K562 (cell line): ENCODE measurements at regions not wholly inside any gene's neighbourhood (a gene's known extent, or its start where the extent isn't known, plus 50 kb on each side); places are given as distances from the start of the nearest gene placed in this dataset.

Source experiments
- ATAC-seq: fragments of 200-7000 bp; cut with Tn5 transposase; 3 replicates; pipeline ENCODE4 v1.9.1; 2020; ENCODE audit warnings: moderate library complexity
- BruUV-seq: library from RNA; stranded (reverse); fragments of 400-500 nt; replicated peaks from 2 replicates; lab custom pipeline; 2021; lab: Mats Ljungman, UMichigan
- CTCF ChIA-PET: fragments of 300-600 bp; formaldehyde crosslinking; extraction: SDS; loops from one replicate; lab custom pipeline; 2021; ENCODE audit warnings: low intra/inter-chr PET ratio; lab: Yijun Ruan, JAX
- POLR2A ChIA-PET: fragments of 300-600, 350-650 bp; sonication (Branson Sonifier 250); formaldehyde crosslinking; extraction: SDS; loops from one replicate; lab custom pipeline; 2021; ENCODE audit warnings: antibody characterized with exemption, inconsistent platforms; lab: Yijun Ruan, JAX
- DNase-seq, 4 experiments: peaks; one replicate each; pipeline versions ENCODE4 v3.0.0 to v3.0.0-alpha.2; 2011 to 2018; ENCODE audit warnings: low spot score in 3 of 4, mixed read lengths in 3 of 4; ENCODE audit errors: extremely low read depth in 1 of 4
- FAIRE-seq: peaks from 2 replicates; lab custom pipeline; 2011; peaks lifted over from hg19 to GRCh38; lab: Jason Lieb, UNC
- H2AFZ ChIP-seq: 2 replicates; pipeline ENCODE4 v1.6.0; 2011; ENCODE audit warnings: low read depth, low read length, control low read depth, inconsistent platforms
- H3K27ac ChIP-seq: fragments of 200-600 bp; 3 replicates; pipeline ENCODE4 v1.8.0; 2011; ENCODE audit warnings: low read depth, mild to moderate bottlenecking, control low read depth, inconsistent platforms, low read length, moderate library complexity, mixed read lengths; ENCODE audit errors: extremely low read depth
- H3K27me3 ChIP-seq, 2 experiments: fragments of 300-600 bp in 1 of 2; 2 replicates in 1 of 2; 3 replicates in 1 of 2; pipeline versions ENCODE4 v1.6.0 to v1.8.0; 2011; ENCODE audit warnings: inconsistent platforms in 2 of 2, low read length in 2 of 2, mild to moderate bottlenecking in 1 of 2, mixed read lengths in 1 of 2, moderate library complexity in 1 of 2; ENCODE audit not compliant: control insufficient read depth in 2 of 2, insufficient read depth in 2 of 2
- H3K36me3 ChIP-seq: fragments of 300-600 bp; 3 replicates; pipeline ENCODE4 v1.8.0; 2011; ENCODE audit warnings: mild to moderate bottlenecking, low read length, inconsistent platforms; ENCODE audit not compliant: control insufficient read depth, insufficient read depth
- H3K4me1 ChIP-seq, 2 experiments: fragments of 200-600 bp in 1 of 2; replicated peaks in 1 of 2; 2 replicates in 1 of 2; 3 replicates in 1 of 2; pipeline versions ENCODE4 v1.5.1 to v1.8.0; 2011; ENCODE audit warnings: inconsistent platforms in 2 of 2, low read length in 2 of 2, mild to moderate bottlenecking in 1 of 2, mixed read lengths in 1 of 2, moderate library complexity in 1 of 2; ENCODE audit not compliant: control insufficient read depth in 2 of 2, insufficient read depth in 2 of 2
- H3K4me2 ChIP-seq: 2 replicates; pipeline ENCODE4 v1.6.1; 2011; ENCODE audit warnings: low read length, control low read depth, inconsistent platforms, mixed read lengths; ENCODE audit not compliant: insufficient read depth
- H3K4me3 ChIP-seq: fragments of 200-600 bp; sonication (generic), shearing (Covaris generic); 2 replicates; pipeline ENCODE4 v1.5.1; 2016; ENCODE audit warnings: control low read depth, inconsistent platforms
- H3K79me2 ChIP-seq: fragments of 200-600 bp; 3 replicates; pipeline ENCODE4 v1.8.0; 2011; ENCODE audit warnings: low read length, inconsistent platforms; ENCODE audit not compliant: control insufficient read depth, insufficient read depth
- H3K9ac ChIP-seq, 2 experiments: 2 replicates each; pipeline versions ENCODE4 v1.6.0 to v1.6.1; 2011; ENCODE audit warnings: low read depth in 2 of 2, low read length in 2 of 2, control low read depth in 1 of 2, inconsistent platforms in 1 of 2, mild to moderate bottlenecking in 1 of 2, mixed read lengths in 1 of 2; ENCODE audit not compliant: insufficient read depth in 1 of 2
- H3K9me1 ChIP-seq: one replicate; pipeline ENCODE4 v1.6.0; 2011; ENCODE audit warnings: inconsistent platforms, mild to moderate bottlenecking, low read length, moderate library complexity; ENCODE audit not compliant: control insufficient read depth, insufficient read depth
- H3K9me3 ChIP-seq: replicated peaks from 2 replicates; pipeline ENCODE4 v1.5.1; 2011; ENCODE audit warnings: low read depth, low read length, inconsistent platforms; ENCODE audit not compliant: control insufficient read depth, insufficient read depth
- H4K20me1 ChIP-seq: replicated peaks from 2 replicates; pipeline ENCODE4 v1.6.1; 2011; ENCODE audit warnings: low read length, inconsistent platforms, mixed read lengths; ENCODE audit not compliant: control insufficient read depth, insufficient read depth
- PML ChIP-seq: IDR thresholded peaks from 2 replicates; pipeline ENCODE4 v1.6.1; 2012; ENCODE audit warnings: low read length, inconsistent platforms
- RBM25 ChIP-seq: fragments of 200-400 bp; formaldehyde crosslinking; IDR thresholded peaks from 2 replicates; pipeline ENCODE4 v1.6.1; 2018; ENCODE audit warnings: low read length, low read depth, moderate library complexity; ENCODE audit not compliant: severe bottlenecking
- ZFP36 ChIP-seq: fragments of 150-350 bp; IDR thresholded peaks from 2 replicates; pipeline ENCODE4 v1.6.1; 2018; ENCODE audit warnings: low read length, low read depth; ENCODE audit not compliant: partially characterized antibody
- ZNF121 ChIP-seq: sonication (generic); formaldehyde crosslinking; conservative IDR thresholded peaks from 2 replicates; pipeline ENCODE4 v1.8.0; 2022; ENCODE audit warnings: missing genetic modification reagents
- ZNF507 ChIP-seq: conservative IDR thresholded peaks from 2 replicates; pipeline ENCODE4 v1.6.1; 2017; ENCODE audit warnings: missing genetic modification characterization, missing compliant biosample characterization
- WGBS: fragments of 100-300 bp; shearing (Covaris generic); methylation state at CpG from one replicate; pipeline ENCODE4 v1.1.6; 2016; ENCODE audit warnings: low coverage, mixed read lengths; ENCODE audit not compliant: insufficient coverage; ENCODE audit errors: missing lambda C conversion rate; 5-methylcytosine and 5-hydroxymethylcytosine counted together
- in situ Hi-C: fragments of 300-500 bp; cut with MboI; formaldehyde crosslinking; loops from 4 replicates; pipeline ENCODE4 v1.15.0; 2018; ENCODE audit warnings: inconsistent platforms, mixed read lengths
- intact Hi-C: fragments of 100-400 bp; cut with micrococcal nuclease; formaldehyde crosslinking; loops from 2 replicates; pipeline ENCODE4 v1.14.2; 2022

DNA sequence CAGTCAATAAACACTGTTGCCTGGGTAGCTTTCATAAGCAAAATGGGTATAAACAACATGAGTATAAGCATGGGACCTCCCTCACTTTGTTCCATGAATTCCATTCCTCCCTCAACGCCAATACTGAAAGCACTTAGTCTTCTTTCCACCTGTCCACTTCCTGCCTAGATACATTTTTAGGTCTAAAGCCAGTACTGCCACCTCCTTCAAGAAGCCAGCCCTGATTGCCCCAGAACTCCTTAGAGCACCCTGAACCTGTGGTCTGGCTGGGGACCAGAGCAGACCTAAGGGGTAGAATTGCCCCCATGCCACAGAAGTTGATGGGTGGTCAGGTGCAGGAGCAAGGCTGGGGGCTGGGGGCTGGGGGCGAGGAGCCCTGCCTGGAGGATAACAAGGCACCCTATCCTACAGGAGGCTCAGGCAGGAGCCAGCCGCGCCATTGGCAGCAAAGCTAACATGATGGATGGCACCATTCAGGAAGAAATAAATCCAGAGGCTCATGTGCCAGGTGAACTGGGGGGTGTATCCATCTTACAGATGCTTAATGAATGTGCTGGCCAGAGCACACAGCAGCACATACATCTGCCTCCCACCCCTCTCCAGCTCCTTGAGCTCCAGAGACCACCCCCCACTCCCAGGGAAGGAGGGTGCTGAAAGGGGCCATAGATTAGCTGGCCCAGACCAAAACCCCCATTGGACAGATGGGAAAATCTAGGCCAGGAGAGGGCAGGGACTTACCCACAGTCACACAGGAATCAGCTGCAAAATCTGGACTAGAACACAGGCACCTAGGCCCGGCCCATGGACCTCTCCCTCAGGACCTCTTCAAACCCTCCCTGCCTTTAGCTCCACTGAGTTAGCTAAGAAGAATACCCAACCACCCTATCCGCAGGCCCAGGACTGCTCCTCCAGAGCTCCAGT lies 113.8 kb upstream of the LINGO1 start:
- 32% methylated on average over 6 of the region's 6 CpGs for WGBS
- intact Hi-C loops (no loop called here), in situ Hi-C loops (no loop called here)
- DNase-seq = no peak
- FAIRE-seq = no peak
- Histone ChIP-seq H3K36me3 (no peaks in the 10 kb centered on the region), H3K4me2 (no peak overlapping the region), H3K9me3 (no peaks in the 10 kb centered on the region), H3K4me3 (no peak overlapping the region), H4K20me1 (no peaks in the 10 kb centered on the region), H3K4me1 (peaks cover 14 to 35% of the 10 kb centered on the region in 2 experiments; a peak in 4 of 5 replicates), H3K27me3 (no peaks in the 10 kb centered on the region), H3K27ac (no peak overlapping the region), H3K9ac (peak overlapping the region in 1 of 2 experiments; percentile 81; a peak in 1 of 4 replicates), H2AFZ (no peak overlapping the region), H3K79me2 (no peaks in the 10 kb centered on the region), H3K9me1 (peaks cover 4% of the 10 kb centered on the region)
- no TSS peak for BruUV-seq
- TF ChIP-seq ZNF507 (tag) = no peak
- no peak for TF ChIP-seq ZNF121
- TF ChIP-seq PML = no peak
- peak; percentile 12 for TF ChIP-seq RBM25
- peak; percentile 94 for TF ChIP-seq ZFP36
- no peak for ATAC-seq
- ChIA-PET POLR2A (interaction anchor here (0.9 kb wide), 1 partner anchor 14 kb away, joined by 3 read pairs; no protein-coding TSS in a partner anchor), CTCF (no interaction called here)
